ENCODE measurements at regions not wholly inside any gene's neighbourhood (a gene's known extent, or its start where the extent isn't known, plus 50 kb on each side); places are given as distances from the start of the nearest gene placed in this dataset.

GRCh38 chr3:72368331-72368975, 479.8 kb downstream of the SHQ1 start:
- no peak for TF ChIP-seq EZH2 (IDR thresholded peaks at IDR 0.05; ENCODE audit: low read depth)
- no peak for TF ChIP-seq CTCF (conservative IDR thresholded peaks at IDR 0.05)
